ENCODE measurements at regions not wholly inside any gene's neighbourhood (a gene's known extent, or its start where the extent isn't known, plus 50 kb on each side); places are given as distances from the start of the nearest gene placed in this dataset.

- TF ChIP-seq POLR2AphosphoS5 (IDR thresholded peaks at IDR 0.05) (no peak), POLR2A (IDR thresholded peaks at IDR 0.05) (no peak)
- TF ChIP-seq, protein P1, sequence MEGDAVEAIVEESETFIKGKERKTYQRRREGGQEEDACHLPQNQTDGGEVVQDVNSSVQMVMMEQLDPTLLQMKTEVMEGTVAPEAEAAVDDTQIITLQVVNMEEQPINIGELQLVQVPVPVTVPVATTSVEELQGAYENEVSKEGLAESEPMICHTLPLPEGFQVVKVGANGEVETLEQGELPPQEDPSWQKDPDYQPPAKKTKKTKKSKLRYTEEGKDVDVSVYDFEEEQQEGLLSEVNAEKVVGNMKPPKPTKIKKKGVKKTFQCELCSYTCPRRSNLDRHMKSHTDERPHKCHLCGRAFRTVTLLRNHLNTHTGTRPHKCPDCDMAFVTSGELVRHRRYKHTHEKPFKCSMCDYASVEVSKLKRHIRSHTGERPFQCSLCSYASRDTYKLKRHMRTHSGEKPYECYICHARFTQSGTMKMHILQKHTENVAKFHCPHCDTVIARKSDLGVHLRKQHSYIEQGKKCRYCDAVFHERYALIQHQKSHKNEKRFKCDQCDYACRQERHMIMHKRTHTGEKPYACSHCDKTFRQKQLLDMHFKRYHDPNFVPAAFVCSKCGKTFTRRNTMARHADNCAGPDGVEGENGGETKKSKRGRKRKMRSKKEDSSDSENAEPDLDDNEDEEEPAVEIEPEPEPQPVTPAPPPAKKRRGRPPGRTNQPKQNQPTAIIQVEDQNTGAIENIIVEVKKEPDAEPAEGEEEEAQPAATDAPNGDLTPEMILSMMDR (IDR thresholded peaks at IDR 0.05): no peak
These were observed 311.5 kb downstream of the RAD51AP2 start for GRCh38 chr2:17206771-17207170.

Measured in stomach (tissue), 4 donors.